ENCODE measurements at regions not wholly inside any gene's neighbourhood (a gene's known extent, or its start where the extent isn't known, plus 50 kb on each side); places are given as distances from the start of the nearest gene placed in this dataset.

DNA sequence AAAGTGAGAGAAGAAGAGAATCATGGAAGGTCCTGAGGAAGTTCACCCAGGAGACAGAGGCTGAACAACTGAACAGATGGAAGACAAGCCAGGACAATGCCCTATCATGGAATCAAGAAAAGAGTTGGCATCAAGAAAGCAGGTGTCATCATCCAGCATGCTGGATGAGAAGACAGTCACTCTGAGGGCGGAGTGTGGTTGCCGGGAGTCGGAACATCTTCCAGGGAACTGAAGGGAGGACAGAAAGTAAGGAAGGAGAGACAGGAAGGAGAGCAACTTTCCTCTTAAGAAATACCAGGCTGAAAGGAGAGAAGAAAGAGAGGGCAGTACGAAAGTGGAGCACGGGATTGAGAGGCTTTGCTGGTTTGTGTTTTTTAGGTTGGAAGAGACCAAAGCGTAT, 654.5 kb upstream of the CELF2 start:
- DNase-seq (ENCODE audit: low read depth in 2 of 3, low spot score in 2 of 3) = no peak

DNA sequence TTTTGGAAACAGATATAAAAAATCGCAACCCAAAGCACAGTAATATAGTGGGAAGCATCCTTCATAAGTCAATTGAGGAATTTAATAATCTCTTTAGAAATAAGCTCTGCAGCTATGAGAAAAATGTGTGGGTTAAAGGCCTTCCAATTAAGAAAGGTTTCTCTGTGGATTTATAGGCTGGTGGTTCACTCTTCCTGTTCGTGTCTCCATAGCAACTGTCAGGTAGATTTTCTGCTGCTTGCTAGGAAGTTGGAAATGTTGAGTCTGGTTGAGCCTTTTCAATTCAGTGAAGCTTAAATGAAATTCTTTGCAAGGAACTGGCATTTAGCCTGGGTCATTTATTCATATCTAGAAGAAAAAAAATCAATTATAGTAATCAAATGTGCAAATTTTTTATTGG, 652.8 kb upstream of the CELF2 start:
- DNase-seq (ENCODE audit: low read depth in 2 of 3, low spot score in 2 of 3) = no peak

DNA sequence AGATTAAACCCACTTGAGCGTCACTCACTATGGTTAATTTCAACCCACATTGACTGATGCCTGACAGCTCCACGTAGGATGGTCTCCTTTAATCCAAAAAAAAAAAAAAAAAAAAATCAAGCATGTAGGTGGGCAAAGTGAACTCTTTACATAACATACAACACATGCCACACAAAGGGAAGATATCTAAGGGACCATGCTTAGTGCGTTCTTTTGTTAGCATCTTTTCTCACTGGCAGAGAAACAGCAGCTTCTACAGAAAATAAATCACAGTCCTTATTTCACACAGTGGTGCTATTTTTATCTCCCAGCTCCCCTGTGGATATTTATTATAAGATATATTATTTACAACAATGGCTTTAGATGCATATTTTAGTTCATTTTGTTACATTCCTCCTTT, 652.0 kb upstream of the CELF2 start:
- DNase-seq (ENCODE audit: low read depth in 2 of 3, low spot score in 2 of 3) = no peak

DNA sequence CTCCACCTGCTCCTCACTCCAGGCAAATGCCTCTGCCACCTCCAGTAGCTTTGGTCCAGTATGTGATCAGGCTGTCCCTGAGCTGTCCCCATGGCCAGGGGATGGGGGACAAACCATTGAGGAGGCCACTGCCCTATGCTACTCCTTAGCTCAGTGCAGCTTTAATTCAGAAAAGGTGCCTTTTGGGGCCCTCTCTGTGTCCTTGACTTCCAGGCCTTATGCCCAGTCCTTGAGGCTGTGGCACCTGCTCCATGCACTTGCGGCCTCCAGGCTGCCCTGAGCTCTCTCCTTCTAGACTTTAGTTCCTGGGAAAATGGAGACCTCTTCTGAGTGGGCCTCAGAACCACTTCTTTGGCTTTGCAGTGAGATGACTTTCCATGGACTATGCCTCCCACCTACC, 650.8 kb upstream of the CELF2 start:
- no peak for DNase-seq (ENCODE audit: low read depth in 2 of 3, low spot score in 2 of 3)

DNA sequence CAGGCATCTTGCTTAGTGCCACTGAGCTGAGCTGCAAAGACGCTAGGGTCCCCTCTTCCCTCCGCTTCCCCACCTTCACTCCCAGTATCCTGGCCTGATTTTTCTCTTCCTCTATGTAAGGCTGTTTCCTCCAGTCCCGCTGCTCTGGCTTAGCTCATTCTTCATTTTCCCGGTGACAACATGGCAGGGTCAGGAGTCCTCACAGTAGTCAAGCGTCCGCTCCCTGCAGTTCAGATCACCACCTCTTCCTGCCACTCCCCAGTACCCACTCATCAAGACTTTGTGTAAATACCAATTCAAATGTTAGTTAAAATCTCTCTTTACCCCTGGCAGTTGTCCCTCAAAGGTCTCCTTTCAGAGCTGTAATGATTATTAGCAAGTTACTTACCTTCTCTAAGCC, 650.4 kb upstream of the CELF2 start:
- DNase-seq (ENCODE audit: low read depth in 2 of 3, low spot score in 2 of 3) = no peak

DNA sequence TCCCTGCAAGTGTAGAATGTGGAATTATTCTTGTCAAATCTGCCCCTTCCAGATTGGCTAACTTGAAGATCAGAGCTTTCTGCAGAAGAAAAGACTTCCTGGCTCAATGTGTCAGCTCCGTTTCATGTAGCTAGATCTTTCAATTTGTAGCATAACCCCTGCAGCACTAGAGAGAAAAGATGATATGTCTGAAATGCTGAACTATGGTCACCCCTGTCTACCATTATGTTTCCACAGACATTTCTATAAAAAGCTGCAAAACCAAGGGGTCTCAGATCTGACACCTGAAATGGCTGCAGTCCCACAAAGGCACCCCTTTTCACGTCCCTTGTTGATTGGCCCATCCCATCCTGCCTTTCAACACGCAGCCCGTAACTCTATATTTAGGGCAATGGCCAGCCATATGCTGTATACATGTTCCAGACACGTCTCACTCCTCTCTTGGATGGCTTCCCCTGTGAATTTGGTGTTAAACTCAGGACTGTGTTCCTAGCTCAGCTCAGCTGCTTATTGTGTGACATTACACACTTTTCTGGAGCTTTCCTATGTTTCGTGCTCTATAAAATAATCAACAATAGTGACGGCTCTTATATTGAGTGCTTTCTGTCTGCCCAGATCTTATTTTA, 648.6 kb upstream of the CELF2 start:
- DNase-seq (ENCODE audit: low read depth in 2 of 3, low spot score in 2 of 3) = no peak

DNA sequence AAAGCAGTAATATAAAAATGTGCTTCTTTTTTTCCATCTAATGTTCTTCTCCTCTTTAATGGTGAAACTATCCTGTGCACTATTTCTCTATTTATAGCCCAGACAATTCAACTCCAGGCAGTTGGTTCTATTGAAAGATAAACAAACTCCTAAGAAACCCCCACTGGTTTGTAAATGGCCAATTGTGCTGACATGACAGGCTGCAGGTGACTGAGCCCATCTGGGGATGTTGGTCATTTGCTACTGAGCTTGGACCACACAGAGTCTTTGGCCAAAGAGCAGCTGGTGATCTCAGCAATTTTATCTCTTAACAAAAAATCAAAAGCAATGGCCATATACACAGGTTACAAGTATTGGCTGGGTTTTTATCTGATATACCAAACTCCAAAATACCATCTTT, 631.8 kb upstream of the CELF2 start:
- DNase-seq (ENCODE audit: low read depth in 2 of 3, low spot score in 2 of 3) = no peak

DNA sequence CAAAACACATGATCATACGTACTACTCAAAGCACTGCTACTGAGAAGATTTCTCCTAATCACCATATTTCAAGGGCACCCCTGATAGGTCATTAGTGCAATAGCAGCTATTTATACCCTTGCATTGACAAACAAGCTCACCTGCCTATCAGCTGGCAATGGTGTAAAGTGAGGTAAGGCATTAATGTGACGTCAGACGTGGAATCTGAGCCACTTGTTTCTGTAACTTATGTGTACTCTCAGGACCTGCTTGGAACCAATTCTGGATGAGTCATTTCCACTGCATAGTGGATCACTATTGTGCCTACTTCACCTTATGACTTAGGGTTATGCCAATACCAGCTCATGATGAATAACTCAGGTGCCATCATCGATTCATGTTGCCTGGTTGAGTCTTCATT, 628.5 kb upstream of the CELF2 start:
- DNase-seq (ENCODE audit: low read depth in 2 of 3, low spot score in 2 of 3) = no peak

DNA sequence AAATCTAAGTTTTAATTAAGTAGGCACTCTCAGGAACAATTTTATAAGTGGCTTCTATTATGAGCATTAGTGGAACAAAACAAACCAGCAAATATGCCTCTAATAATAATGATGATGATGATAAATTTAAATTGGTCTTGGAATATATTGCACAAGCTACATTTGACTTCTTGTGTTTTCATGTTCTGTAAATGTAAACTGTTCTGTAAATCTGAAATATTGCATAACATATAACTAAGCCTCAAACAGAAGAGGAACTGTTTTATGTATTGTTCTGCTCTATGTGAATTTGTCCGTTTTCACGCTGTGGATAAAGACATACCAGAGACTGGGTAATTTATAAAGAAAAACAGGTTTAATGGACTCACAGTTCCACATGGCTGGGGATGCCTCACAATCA, 625.2 kb upstream of the CELF2 start:
- no peak for DNase-seq (ENCODE audit: low read depth in 2 of 3, low spot score in 2 of 3)

DNA sequence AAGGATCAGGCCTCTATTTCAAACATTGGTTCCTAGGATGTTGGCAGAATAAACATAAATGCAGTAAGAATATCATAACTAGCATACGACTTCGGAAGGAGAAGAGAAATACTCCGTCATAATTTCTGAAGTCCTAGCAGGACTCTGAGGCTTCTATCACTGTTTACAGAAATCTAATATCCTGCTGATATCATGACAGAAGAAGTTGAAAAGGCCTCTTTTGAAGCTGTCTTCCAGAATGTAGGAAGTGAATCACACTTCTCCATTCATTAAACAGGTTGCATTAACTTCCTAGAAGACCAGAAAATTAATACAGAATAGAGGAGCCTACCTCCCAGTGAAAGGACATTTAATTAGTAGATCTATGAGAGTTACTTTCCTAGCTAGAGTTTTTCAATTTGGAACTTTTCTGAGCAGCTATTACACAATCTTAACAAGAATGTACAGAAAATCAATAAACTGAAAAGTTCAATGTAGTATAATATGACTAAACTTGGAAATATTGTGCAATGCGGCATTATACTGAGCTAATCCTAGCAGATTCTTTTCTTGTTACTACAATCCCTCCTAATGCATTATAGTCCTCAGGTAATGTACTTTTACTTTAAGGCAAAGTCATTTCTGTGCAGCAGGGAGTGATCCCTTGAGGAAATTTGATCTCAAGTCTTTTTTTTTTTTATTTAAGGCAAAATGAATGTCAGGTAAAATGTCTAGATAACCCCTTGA, 622.6 kb upstream of the CELF2 start:
- no peak for DNase-seq (ENCODE audit: low read depth in 2 of 3, low spot score in 2 of 3)

DNA sequence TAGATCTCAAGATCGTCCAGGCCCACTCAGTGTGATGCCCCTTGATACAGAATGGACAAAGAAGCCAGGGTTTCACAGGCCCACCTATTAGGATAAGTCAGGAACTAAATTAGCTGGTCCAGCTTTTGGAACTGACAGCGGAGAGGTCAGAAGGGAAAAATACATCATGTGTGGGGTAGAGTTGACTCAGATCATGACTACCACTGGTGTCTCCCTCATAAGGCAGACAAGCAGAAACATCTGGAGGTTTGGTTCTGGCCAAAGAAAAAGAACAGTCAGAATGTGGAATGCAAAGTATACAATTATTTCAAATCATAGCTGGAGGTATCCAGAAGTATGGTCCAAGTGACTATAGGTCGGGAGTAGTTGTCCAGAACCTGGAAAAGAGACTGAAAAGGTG, 621.1 kb upstream of the CELF2 start:
- no peak for DNase-seq (ENCODE audit: low read depth in 2 of 3, low spot score in 2 of 3)

DNA sequence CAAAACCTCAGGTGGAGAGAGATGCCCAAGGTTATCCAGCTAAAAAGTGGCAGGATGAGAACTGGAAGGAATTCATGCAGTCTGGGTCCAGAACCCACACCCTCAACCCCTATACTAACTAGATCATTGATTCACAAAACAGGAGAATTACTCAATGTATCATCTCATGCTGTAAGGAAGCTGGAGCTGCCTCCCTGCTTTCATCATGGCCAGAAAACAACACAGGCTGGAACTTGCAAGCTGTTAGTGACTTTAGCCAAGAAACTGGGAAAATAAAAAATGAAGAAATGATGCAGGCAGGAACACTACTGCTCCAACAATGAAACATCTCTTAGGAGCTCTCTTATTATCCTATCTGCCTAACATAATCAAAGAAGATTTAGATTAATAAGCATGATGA, 619.8 kb upstream of the CELF2 start:
- DNase-seq (ENCODE audit: low read depth in 2 of 3, low spot score in 2 of 3) = no peak

DNA sequence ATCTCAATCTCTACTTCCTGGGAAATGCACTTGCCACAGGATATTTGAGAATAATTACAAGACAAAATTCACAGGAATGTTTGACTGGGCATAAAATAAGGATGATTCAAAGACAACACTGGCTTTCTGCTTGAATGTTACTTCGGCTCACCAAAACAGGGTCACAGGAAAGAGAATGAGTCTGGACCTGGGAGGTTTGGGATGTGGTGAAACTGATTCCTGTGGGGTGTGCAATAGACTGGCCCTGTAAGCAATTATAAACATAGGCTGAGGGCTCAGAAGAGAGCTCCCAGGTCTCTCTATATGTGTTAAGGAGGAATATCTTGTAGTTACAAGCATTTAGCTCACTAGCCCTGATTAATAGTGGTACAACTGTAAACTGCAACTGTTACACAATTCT, 613.9 kb upstream of the CELF2 start:
- no peak for DNase-seq (ENCODE audit: low read depth in 2 of 3, low spot score in 2 of 3)

DNA sequence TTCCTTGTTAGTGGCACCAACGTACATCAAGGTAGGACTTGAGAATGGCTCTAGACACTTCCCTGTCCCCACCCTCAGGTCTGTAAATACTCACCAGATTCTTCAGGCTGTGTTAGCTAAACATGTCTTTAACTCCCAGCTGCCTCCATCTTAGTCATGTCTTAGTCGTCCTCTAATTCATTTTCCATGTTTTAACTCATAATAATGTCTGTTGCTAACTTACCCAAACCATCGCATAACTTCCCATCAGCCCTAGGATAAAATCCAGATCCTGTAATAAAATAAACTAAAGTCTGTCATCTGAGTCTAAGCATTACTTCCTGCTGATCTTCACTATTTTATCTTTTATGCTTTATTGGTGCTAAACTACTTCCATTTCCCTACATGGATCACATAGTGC, 600.0 kb upstream of the CELF2 start:
- no peak for DNase-seq (ENCODE audit: low read depth in 2 of 3, low spot score in 2 of 3)

DNA sequence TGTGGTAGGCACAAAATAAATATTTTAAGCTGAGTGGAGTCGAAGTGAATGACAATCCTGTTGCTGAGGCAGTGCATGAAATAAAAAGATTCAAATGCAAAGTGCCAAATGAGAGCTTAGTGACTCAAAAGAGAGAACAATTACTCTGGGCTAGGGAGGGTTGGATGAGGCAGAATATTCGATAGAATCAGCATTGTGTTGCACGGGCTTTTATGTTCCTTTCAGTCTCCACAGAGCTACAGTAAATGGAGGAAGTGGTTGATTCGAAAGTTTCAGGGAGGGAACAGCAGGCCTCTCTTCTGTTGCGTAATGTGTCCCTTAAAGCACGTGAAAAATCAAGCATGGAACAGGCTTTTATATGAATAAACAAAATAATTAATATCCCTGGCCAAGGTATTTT, 599.3 kb upstream of the CELF2 start:
- DNase-seq (ENCODE audit: low read depth in 2 of 3, low spot score in 2 of 3) = no peak

DNA sequence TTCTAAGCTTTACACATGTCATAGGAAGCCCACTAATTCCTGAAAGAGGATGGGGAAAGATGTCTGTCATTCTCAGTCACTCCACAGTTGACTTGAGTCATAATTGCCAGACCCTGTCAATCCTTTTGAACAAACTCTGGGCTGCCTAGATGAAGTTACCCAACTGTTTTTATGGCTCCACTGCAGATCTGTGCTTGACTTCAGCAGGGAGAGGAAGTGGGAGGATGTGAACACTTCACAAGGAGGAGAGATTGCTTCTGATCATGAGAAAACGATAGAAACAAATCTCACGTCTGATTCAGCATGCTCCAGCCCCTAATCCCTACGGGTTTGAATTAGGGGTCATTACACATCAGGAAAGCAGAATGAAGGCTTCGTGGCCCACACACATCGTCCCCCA, 596.6 kb upstream of the CELF2 start:
- no peak for DNase-seq (ENCODE audit: low read depth in 2 of 3, low spot score in 2 of 3)

DNA sequence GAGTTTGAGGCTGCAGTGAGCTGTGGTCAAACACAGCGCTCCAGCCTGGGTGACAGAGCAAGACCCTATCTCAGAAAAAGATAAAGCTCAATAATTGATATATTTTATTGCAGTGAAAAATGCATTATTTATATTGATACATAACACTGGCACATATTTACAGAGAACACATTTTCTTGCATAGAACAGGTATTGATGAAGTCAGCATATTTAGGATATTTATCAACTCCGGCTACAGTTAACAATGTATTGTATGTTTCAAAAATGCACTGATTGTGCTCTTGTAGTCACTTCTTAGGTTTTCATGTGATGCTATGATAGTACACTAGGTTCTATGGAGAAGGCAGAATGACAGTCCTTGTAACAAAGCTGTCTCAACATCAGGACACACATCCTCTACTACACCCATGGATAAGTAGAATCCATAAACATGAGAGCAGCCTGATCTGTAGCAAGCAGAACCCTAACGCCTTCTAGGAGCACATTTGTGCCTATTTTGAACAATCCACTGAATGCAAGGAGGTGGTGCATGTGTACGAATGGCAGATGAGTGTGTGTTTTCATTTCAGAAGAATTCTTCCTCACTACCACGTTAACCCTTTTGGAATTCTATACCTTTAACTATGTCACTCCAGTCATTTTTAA, 586.1 kb upstream of the CELF2 start:
- DNase-seq (ENCODE audit: low read depth in 2 of 3, low spot score in 2 of 3) = no peak

DNA sequence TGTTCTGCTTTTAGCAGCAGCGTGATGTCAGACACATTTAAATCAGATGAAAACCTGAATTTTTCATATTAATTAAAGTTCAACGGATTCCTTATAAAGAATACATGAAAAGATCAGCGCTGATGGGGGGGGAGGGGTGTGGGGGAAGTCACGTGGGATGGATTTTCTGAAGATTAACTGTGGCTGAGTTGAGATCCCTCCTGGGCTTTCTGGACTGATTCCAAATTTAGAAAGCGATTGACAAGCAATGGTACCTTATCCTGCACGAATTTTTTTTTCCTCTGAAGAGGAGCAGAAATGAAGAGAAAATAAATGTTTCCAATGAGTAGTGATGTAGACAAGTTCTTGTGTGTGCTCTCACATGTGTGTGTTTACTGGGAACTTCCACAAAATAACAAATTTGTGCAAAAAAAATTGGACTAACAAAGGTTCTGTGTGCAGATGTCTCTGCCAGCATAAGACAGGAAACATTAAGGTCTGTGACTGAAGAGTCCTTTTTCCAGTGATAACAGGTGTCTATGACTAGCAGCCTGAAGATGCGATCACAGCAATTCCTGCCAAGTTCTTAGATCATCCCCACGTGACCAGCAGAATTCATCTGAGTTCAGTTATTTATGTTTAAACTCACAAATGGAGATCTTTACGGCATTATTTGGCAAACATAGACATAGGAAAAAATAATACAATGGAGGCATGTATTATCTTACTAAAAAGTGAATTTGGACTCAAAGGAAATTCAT, 585.2 kb upstream of the CELF2 start:
- no peak for DNase-seq (ENCODE audit: low read depth in 2 of 3, low spot score in 2 of 3)

DNA sequence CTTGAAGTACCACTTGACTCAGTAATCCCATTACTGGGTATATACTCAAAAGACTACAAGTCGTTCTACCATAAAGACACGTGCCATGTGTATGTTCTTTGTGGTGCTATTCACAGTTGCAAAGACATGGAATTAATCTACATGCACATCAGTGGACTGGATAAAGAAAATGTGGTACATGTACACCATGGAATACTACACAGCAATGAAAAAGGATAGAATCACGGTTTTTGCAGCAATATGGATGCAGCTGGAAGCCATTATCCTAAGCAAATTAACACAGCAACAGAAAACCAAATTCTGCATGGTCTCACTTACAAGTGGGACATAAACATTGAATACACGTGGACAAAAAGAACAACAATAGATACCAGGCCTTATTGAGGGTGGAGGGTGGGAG, 583.4 kb upstream of the CELF2 start:
- no peak for DNase-seq (ENCODE audit: low read depth in 2 of 3, low spot score in 2 of 3)

DNA sequence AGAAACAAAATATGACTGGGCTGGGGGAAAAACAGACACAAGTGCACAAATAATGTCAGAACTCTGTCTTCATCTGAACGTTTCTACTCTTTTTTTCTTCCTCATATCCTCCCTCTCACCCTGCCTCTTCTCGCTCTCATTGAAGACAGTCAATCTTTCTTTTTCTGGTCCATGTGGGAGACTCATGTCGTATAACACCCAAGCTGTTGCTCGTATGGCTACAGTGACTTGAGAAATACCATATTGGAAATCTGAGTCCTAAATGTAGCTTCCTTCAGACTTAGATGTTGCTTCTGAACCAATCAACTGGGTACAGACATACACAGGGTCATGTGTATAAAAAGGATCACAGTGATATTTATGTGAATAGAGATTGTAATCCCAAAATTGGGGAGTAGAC, 579.8 kb upstream of the CELF2 start:
- no peak for DNase-seq (ENCODE audit: low read depth in 2 of 3, low spot score in 2 of 3)

DNA sequence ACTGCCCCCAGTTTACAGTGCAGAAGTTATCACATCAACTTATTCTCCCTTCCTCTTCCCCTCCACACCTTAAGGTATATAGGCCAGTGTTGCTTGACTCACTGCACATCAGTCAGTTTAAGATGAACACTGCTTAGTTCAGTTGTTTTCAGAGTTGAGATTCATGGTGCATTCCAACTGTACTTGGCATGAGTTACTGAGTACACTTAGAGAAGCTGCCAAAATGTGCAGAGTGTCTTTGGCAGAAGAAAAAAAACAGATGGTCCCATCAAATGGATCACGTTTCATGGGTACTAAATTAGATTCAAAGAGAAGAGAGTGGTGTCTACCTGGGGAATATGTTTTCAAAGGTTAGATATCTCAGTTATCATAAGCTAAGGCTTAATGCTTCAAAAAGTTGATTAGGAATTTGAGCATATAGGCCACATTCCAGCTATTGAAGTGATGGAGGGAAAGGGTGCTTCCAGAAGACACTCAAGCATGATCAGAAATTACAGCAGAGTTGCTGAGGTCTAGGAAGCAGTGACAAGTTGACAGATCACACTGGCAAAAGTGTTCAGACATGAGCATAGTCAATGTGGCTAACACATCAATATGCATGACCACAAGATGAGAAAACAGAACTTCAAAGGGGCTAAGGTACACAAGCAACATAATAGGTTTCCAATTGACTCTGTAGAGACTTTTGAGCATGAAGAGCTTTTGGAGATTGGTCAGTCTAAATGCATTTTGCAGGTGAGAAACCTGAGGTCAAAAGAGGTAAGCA, 579.2 kb upstream of the CELF2 start:
- no peak for DNase-seq (ENCODE audit: low read depth in 2 of 3, low spot score in 2 of 3)

Data from activated CD8-positive, alpha-beta memory T cell treated with anti-CD3 and anti-CD28 coated beads for 48 hours (primary cell).